ENCODE measurements at regions not wholly inside any gene's neighbourhood (a gene's known extent, or its start where the extent isn't known, plus 50 kb on each side); places are given as distances from the start of the nearest gene placed in this dataset.

GRCh38 chr21:15224346-15225086, 159.7 kb upstream of the NRIP1 start:
- H3K4me3 ChIP-seq (ENCODE audit: low read depth, low read length) = no peak overlapping the region
- DNase-seq (ENCODE audit: low read depth) = no peak
- TF ChIP-seq CTCF (IDR thresholded peaks at IDR 0.05; ENCODE audit: low read depth, low read length, missing control alignments) = no peak

- no peak overlapping the region for H3K4me3 ChIP-seq (ENCODE audit: low read depth, low read length)
- no peak for DNase-seq (ENCODE audit: low read depth)
- no peak for TF ChIP-seq CTCF (IDR thresholded peaks at IDR 0.05; ENCODE audit: low read depth, low read length, missing control alignments)
Measured at GRCh38 chr21:15227919-15228318, 163.1 kb upstream of the NRIP1 start.

GRCh38 chr21:15229390-15229789, 164.6 kb upstream of the NRIP1 start:
- TF ChIP-seq CTCF (IDR thresholded peaks at IDR 0.05; ENCODE audit: low read depth, low read length, missing control alignments) = no peak
- DNase-seq (ENCODE audit: low read depth) = no peak
- H3K4me3 ChIP-seq (ENCODE audit: low read depth, low read length) = no peak overlapping the region

DNA sequence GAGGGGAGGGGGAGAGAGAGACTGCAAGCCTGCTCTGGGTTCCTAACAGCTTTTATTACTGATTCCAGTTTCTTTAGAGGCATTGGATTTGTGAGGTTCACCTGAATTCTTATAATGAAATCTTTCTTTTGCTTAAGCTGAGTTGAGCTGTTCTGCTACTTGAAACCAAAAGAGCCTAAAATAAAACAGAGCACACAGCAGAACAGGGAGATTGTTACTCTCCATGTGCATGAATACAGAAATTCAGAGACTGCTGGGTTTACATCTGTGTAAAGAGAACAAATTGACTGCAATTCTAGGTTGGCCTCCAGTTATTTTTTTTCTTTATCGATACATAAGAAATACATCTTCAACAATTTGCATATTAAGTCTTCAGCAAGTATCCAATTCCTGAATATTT, 168.8 kb upstream of the NRIP1 start:
- TF ChIP-seq CTCF (IDR thresholded peaks at IDR 0.05; ENCODE audit: low read depth, low read length, missing control alignments) = no peak
- H3K4me3 ChIP-seq (ENCODE audit: low read depth, low read length) = no peak overlapping the region
- no peak for DNase-seq (ENCODE audit: low read depth)

GRCh38 chr21:15236111-15236510, 171.3 kb upstream of the NRIP1 start:
- DNase-seq (ENCODE audit: low read depth) = no peak
- H3K4me3 ChIP-seq (ENCODE audit: low read depth, low read length) = no peak overlapping the region
- no peak for TF ChIP-seq CTCF (IDR thresholded peaks at IDR 0.05; ENCODE audit: low read depth, low read length, missing control alignments)

DNA sequence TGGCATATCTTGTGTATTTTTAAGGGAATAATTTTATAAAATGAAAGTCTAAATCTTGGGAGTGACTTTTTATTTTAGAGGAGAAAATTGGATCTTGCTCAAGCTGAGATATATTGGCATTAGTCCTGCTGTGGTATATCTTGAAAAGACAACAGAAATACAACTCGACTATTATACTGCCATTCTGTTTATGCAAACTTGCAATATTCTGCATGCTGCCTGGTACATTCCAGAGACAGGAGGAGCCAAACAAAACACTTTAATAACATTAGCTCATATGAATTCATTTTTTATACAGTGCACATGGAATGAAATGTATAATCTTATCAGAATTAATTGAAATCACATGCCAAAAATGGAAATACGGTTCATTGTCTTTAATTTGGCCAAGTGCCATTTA, 176.0 kb upstream of the NRIP1 start:
- no peak for TF ChIP-seq CTCF (IDR thresholded peaks at IDR 0.05; ENCODE audit: low read depth, low read length, missing control alignments)
- no peak overlapping the region for H3K4me3 ChIP-seq (ENCODE audit: low read depth, low read length)
- no peak for DNase-seq (ENCODE audit: low read depth)
